ENCODE measurements at regions not wholly inside any gene's neighbourhood (a gene's known extent, or its start where the extent isn't known, plus 50 kb on each side); places are given as distances from the start of the nearest gene placed in this dataset.

GRCh38 chr10:64156166-64156565 is 635.0 kb downstream of the REEP3 start:
- TF ChIP-seq CTCF (IDR thresholded peaks at IDR 0.05) (no peak), POLR2A (IDR thresholded peaks at IDR 0.05) (no peak)

Data from Peyer's patch (tissue), 4 donors.